Lower leg skin (tissue), 3 donors: ENCODE measurements at regions not wholly inside any gene's neighbourhood (a gene's known extent, or its start where the extent isn't known, plus 50 kb on each side); places are given as distances from the start of the nearest gene placed in this dataset.

Experiments
- CTCF ChIP-seq, 3 donors: fragments of 450-650 bp; IDR thresholded peaks; one replicate each; pipeline ENCODE4 v1.5.1; 2016; ENCODE audit warnings: antibody characterized with exemption in 3 of 3, mild to moderate bottlenecking in 3 of 3, moderate library complexity in 2 of 3
- POLR2A ChIP-seq, 2 donors: fragments of 450-650 bp; IDR thresholded peaks; one replicate each; pipeline ENCODE4 v1.6.1; 2016 to 2017; ENCODE audit warnings: antibody characterized with exemption in 2 of 2, mild to moderate bottlenecking in 1 of 2, moderate library complexity in 1 of 2

GRCh38 chr15:24078310-24079029, 391.4 kb upstream of the NDN start:
- TF ChIP-seq CTCF (IDR thresholded peaks at IDR 0.05) (no peak), POLR2A (IDR thresholded peaks at IDR 0.05) (no peak)
